ENCODE measurements at regions not wholly inside any gene's neighbourhood (a gene's known extent, or its start where the extent isn't known, plus 50 kb on each side); places are given as distances from the start of the nearest gene placed in this dataset.
A peak's percentile ranks its signal among the peaks of the same experiment; 100 is the strongest.

- no peak overlapping the region for H3K9ac ChIP-seq (ENCODE audit: low read length)
- H3K4me2 ChIP-seq (ENCODE audit: low read length) = no peak overlapping the region
- no peak overlapping the region for H3K4me3 ChIP-seq (ENCODE audit: low read depth, low read length, poor library complexity, severe bottlenecking)
- no peak overlapping the region for H2AFZ ChIP-seq (ENCODE audit: low read length)
- H3K4me1 ChIP-seq (ENCODE audit: insufficient read depth, low read length, severe bottlenecking) = peaks cover 63% of the 10 kb centered on the region
- peak overlapping the region; percentile 7 for H3K27ac ChIP-seq (ENCODE audit: low read depth, low read length, poor library complexity, severe bottlenecking)
- no peaks in the 10 kb centered on the region for H3K79me2 ChIP-seq (ENCODE audit: insufficient read depth, low read length)
- TF ChIP-seq CTCF (IDR thresholded peaks at IDR 0.05; ENCODE audit: low read length) = no peak
- no peak for TF ChIP-seq EZH2 (IDR thresholded peaks at IDR 0.05; ENCODE audit: borderline replicate concordance, low read length)
- no peaks in the 10 kb centered on the region for H4K20me1 ChIP-seq (ENCODE audit: insufficient read depth, low read length)
- H3K9me3 ChIP-seq (ENCODE audit: low read length) = no peaks in the 10 kb centered on the region
- no peaks in the 10 kb centered on the region for H3K27me3 ChIP-seq (ENCODE audit: insufficient read depth, low read length)
- no peaks in the 10 kb centered on the region for H3K36me3 ChIP-seq (ENCODE audit: insufficient read depth, low read length)
- H3F3A ChIP-seq (ENCODE audit: insufficient read depth, low read length) = no peaks in the 10 kb centered on the region
- H3K9me2 ChIP-seq (ENCODE audit: low read depth, low read length) = no peaks in the 10 kb centered on the region
Measured at GRCh38 chr5:157917491-157917890, 58.5 kb upstream of the CLINT1 start.

GRCh38 chr5:157915638-157916037, 56.7 kb upstream of the CLINT1 start:
- Histone ChIP-seq H3K9me2 (ENCODE audit: low read depth, low read length) (no peaks in the 10 kb centered on the region), H3F3A (ENCODE audit: insufficient read depth, low read length) (no peaks in the 10 kb centered on the region), H3K9me3 (ENCODE audit: low read length) (no peaks in the 10 kb centered on the region), H3K27ac (ENCODE audit: low read depth, low read length, poor library complexity, severe bottlenecking) (peak overlapping the region; percentile 25), H3K4me1 (ENCODE audit: insufficient read depth, low read length, severe bottlenecking) (peaks cover 66% of the 10 kb centered on the region), H4K20me1 (ENCODE audit: insufficient read depth, low read length) (no peaks in the 10 kb centered on the region), H3K36me3 (ENCODE audit: insufficient read depth, low read length) (no peaks in the 10 kb centered on the region), H3K9ac (ENCODE audit: low read length) (no peak overlapping the region), H3K79me2 (ENCODE audit: insufficient read depth, low read length) (no peaks in the 10 kb centered on the region), H2AFZ (ENCODE audit: low read length) (no peak overlapping the region), H3K4me2 (ENCODE audit: low read length) (no peak overlapping the region), H3K4me3 (ENCODE audit: low read depth, low read length, poor library complexity, severe bottlenecking) (no peak overlapping the region), H3K27me3 (ENCODE audit: insufficient read depth, low read length) (no peaks in the 10 kb centered on the region)
- TF ChIP-seq CTCF (IDR thresholded peaks at IDR 0.05; ENCODE audit: low read length) = no peak
- no peak for TF ChIP-seq EZH2 (IDR thresholded peaks at IDR 0.05; ENCODE audit: borderline replicate concordance, low read length)

- no peak overlapping the region for H2AFZ ChIP-seq (ENCODE audit: low read length)
- H3K27me3 ChIP-seq (ENCODE audit: insufficient read depth, low read length) = no peaks in the 10 kb centered on the region
- no peak overlapping the region for H3K4me3 ChIP-seq (ENCODE audit: low read depth, low read length, poor library complexity, severe bottlenecking)
- H3K36me3 ChIP-seq (ENCODE audit: insufficient read depth, low read length) = no peaks in the 10 kb centered on the region
- H3K4me1 ChIP-seq (ENCODE audit: insufficient read depth, low read length, severe bottlenecking) = peaks cover 63% of the 10 kb centered on the region
- no peaks in the 10 kb centered on the region for H3K79me2 ChIP-seq (ENCODE audit: insufficient read depth, low read length)
- no peaks in the 10 kb centered on the region for H3F3A ChIP-seq (ENCODE audit: insufficient read depth, low read length)
- TF ChIP-seq EZH2 (IDR thresholded peaks at IDR 0.05; ENCODE audit: borderline replicate concordance, low read length) = no peak
- no peak for TF ChIP-seq CTCF (IDR thresholded peaks at IDR 0.05; ENCODE audit: low read length)
- H3K27ac ChIP-seq (ENCODE audit: low read depth, low read length, poor library complexity, severe bottlenecking) = peak overlapping the region; percentile 89
- H4K20me1 ChIP-seq (ENCODE audit: insufficient read depth, low read length) = no peaks in the 10 kb centered on the region
- H3K9ac ChIP-seq (ENCODE audit: low read length) = no peak overlapping the region; the same call in 1 of the 2 replicates
- no peaks in the 10 kb centered on the region for H3K9me3 ChIP-seq (ENCODE audit: low read length)
- no peak overlapping the region for H3K4me2 ChIP-seq (ENCODE audit: low read length)
- H3K9me2 ChIP-seq (ENCODE audit: low read depth, low read length) = no peaks in the 10 kb centered on the region
Measured at GRCh38 chr5:157914151-157914788, 55.3 kb upstream of the CLINT1 start.
